CD4-positive, alpha-beta memory T cell (primary cell): ENCODE measurements at regions not wholly inside any gene's neighbourhood (a gene's known extent, or its start where the extent isn't known, plus 50 kb on each side); places are given as distances from the start of the nearest gene placed in this dataset.

Experiments used
- CTCF ChIA-PET: fragments of 350-600 bp; sonication (Branson Sonifier 250); formaldehyde crosslinking; loops from one replicate; lab custom pipeline; 2021; ENCODE audit warnings: inconsistent platforms; ENCODE audit not compliant: partially characterized antibody; lab: Charles Lee
- POLR2A ChIA-PET: fragments of 350-600 bp; sonication (Branson Sonifier 250); formaldehyde crosslinking; loops from one replicate; lab custom pipeline; 2021; ENCODE audit not compliant: partially characterized antibody; lab: Charles Lee
- DNase-seq, 5 donors: peaks; one replicate each; pipeline versions ENCODE4 v3.0.0 to v3.0.0-alpha.2; 2020 to 2022; ENCODE audit warnings: mixed read lengths in 1 of 5
- H3K27ac ChIP-seq: one replicate; pipeline ENCODE4 v1.7.0; 2013; ENCODE audit warnings: low read depth, low read length
- H3K27me3 ChIP-seq: 2 replicates; pipeline ENCODE4 v1.7.0; 2013; ENCODE audit warnings: mild to moderate bottlenecking, low read length, moderate library complexity; ENCODE audit not compliant: insufficient read depth
- H3K36me3 ChIP-seq: 2 replicates; pipeline ENCODE4 v1.7.0; 2013; ENCODE audit warnings: mild to moderate bottlenecking, low read length, moderate library complexity; ENCODE audit not compliant: insufficient read depth
- H3K4me1 ChIP-seq: 2 replicates; pipeline ENCODE4 v1.7.0; 2013; ENCODE audit warnings: mild to moderate bottlenecking, low read length, moderate library complexity; ENCODE audit not compliant: insufficient read depth
- H3K4me3 ChIP-seq, 2 donors: one replicate each; pipeline ENCODE4 v1.7.0; 2013; ENCODE audit warnings: low read length in 2 of 2, mild to moderate bottlenecking in 1 of 2
- H3K9me3 ChIP-seq, 2 donors: one replicate each; pipeline ENCODE4 v1.7.0; 2013; ENCODE audit warnings: low read length in 2 of 2, control low read depth in 1 of 2; ENCODE audit not compliant: control insufficient read depth in 1 of 2
- H3K27ac Mint-ChIP-seq, 7 donors: one replicate each; pipeline ENCODE4 v1.8.0; 2020 to 2021; ENCODE audit warnings: mixed read lengths in 7 of 7, mild to moderate bottlenecking in 6 of 7, inconsistent platforms in 3 of 7, moderate library complexity in 3 of 7
- H3K27me3 Mint-ChIP-seq, 2 donors: one replicate each; pipeline ENCODE4 v1.8.0; 2020 to 2021; ENCODE audit warnings: mixed read lengths in 2 of 2
- H3K36me3 Mint-ChIP-seq, 2 donors: one replicate each; pipeline ENCODE4 v1.8.0; 2020 to 2021; ENCODE audit warnings: mixed read lengths in 2 of 2, inconsistent platforms in 1 of 2, mild to moderate bottlenecking in 1 of 2
- H3K4me1 Mint-ChIP-seq, 4 donors: one replicate each; pipeline ENCODE4 v1.8.0; 2020 to 2021; ENCODE audit warnings: mixed read lengths in 4 of 4, mild to moderate bottlenecking in 1 of 4
- H3K4me3 Mint-ChIP-seq, 8 donors: one replicate each; pipeline ENCODE4 v1.8.0; 2020 to 2021; ENCODE audit warnings: mixed read lengths in 8 of 8, mild to moderate bottlenecking in 7 of 8, moderate library complexity in 6 of 8, inconsistent platforms in 3 of 8
- H3K9me3 Mint-ChIP-seq, 8 donors: one replicate each; pipeline ENCODE4 v1.8.0; 2020 to 2021; ENCODE audit warnings: mixed read lengths in 8 of 8, mild to moderate bottlenecking in 5 of 8, inconsistent platforms in 3 of 8, moderate library complexity in 1 of 8
- intact Hi-C: fragments of 100-400 bp; cut with micrococcal nuclease; formaldehyde crosslinking; loops from one replicate; pipeline ENCODE4 v1.15.1; 2023

DNA sequence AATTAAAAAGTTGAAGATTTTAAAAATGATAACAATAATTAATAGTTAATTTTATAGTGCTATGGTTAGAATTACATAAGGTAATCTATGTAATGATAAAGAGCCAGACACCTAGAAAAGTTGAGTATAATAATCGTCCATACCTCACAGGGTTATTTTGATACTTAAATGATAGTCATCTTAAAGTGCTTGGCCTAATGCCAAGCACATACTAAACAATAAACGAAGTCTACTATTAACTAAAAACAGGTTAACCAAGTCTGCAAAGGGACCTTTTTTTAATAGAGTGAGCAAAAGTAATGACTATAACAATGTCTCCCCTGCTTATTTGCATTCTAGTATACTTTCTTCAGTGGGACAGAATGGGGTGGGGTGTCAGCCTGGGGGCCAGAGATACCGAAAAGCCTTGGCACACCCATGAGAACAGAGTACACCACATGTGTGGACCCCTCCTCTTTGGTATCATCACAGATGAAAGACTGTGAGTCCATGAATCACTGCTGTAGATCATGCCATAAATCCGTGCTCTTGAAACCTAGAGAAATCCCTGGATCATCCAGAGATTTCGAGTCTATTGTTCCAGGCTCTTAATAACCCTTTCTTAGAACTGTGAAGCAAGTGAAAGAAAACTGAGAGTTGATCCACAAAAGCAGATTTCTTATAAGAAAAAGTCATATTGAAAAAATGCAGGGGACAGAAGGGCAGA lies 249.5 kb downstream of the PRELID2 start:
- Histone ChIP-seq H3K9me3 (no peaks in the 10 kb centered on the region), H3K4me3 (no peak overlapping the region), H3K4me1 (no peaks in the 10 kb centered on the region), H3K36me3 (no peaks in the 10 kb centered on the region), H3K27me3 (no peaks in the 10 kb centered on the region), H3K27ac (no peak overlapping the region)
- intact Hi-C loops = no loop called here
- H3K36me3 Mint-ChIP-seq = no peaks in the 10 kb centered on the region
- no peak for DNase-seq
- no peak overlapping the region for H3K4me3 Mint-ChIP-seq
- POLR2A ChIA-PET = no interaction called here
- peaks cover 0 to 16% (median 9%) of the 10 kb centered on the region in 8 donors for H3K9me3 Mint-ChIP-seq
- H3K27ac Mint-ChIP-seq = no peak overlapping the region
- peaks cover 0 to 3% of the 10 kb centered on the region in 2 donors for H3K27me3 Mint-ChIP-seq
- no peaks in the 10 kb centered on the region for H3K4me1 Mint-ChIP-seq
- CTCF ChIA-PET = no interaction called here

DNA sequence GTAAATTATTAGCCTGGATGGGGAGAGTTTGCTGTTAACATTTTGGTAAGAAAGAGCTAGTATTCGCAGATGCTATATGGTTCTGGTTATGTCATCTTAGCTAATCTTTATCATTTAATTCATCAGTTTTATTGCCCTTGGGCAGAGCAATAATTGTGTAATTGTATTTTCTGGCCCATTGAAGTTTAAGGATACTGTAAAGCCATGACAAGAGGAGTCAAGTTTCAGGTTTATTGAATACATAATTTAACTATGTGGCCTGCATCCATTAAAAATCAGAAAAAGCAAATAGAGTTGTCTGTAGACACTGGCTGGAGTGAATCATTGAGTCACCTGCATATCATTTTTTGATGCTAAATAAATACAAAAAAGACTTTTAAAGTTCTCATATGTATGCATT lies 255.8 kb downstream of the PRELID2 start:
- Mint-ChIP-seq H3K9me3 (peaks cover 14 to 55% (median 24%) of the 10 kb centered on the region in 8 donors), H3K4me1 (no peaks in the 10 kb centered on the region), H3K4me3 (no peak overlapping the region), H3K27me3 (peaks cover 0 to 3% of the 10 kb centered on the region in 2 donors), H3K36me3 (no peaks in the 10 kb centered on the region), H3K27ac (no peak overlapping the region)
- Histone ChIP-seq H3K4me1 (no peaks in the 10 kb centered on the region), H3K27ac (no peak overlapping the region), H3K4me3 (no peak overlapping the region), H3K27me3 (no peaks in the 10 kb centered on the region), H3K36me3 (no peaks in the 10 kb centered on the region), H3K9me3 (no peaks in the 10 kb centered on the region)
- DNase-seq = no peak
- intact Hi-C loops = no loop called here
- CTCF ChIA-PET = no interaction called here
- POLR2A ChIA-PET = no interaction called here

DNA sequence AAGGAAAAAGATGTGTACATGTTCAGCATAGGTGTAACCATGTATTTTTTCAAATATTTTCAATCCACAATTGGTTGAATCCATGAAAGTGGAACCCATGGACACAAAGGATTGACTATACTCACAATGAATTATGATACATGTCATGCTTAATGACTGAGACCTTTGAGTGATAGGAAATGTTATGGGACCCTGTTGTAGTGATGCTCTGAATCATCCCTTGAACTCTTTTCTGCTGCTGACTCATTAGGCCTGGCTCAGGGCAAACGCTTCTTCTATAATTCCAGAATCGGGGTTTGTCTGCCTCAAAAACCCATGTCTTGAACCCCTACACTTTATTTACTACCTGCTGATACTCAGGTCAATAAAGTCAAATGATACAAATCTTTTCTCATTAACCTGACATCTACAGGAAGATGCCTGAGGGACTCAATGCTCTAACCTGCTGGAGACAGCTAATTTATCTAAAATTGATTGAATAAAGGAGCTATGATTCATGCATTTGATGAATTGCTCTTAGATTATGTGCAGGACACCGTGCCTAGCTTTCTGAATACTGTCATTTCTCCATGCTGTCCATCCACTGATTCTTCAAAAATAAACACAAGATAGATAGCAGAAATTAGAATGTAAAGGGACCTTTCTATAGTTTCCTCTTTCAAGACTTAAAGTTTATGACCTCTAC lies 260.1 kb downstream of the PRELID2 start:
- no peaks in the 10 kb centered on the region for H3K4me1 ChIP-seq
- no peaks in the 10 kb centered on the region for H3K27me3 ChIP-seq
- no peak overlapping the region for H3K4me3 ChIP-seq
- no peaks in the 10 kb centered on the region for H3K36me3 ChIP-seq
- Mint-ChIP-seq H3K27me3 (no peaks in the 10 kb centered on the region), H3K4me3 (no peak overlapping the region), H3K27ac (no peak overlapping the region), H3K36me3 (no peaks in the 10 kb centered on the region), H3K4me1 (no peaks in the 10 kb centered on the region), H3K9me3 (peaks cover 6 to 53% (median 23%) of the 10 kb centered on the region in 8 donors)
- POLR2A ChIA-PET = no interaction called here
- intact Hi-C loops = no loop called here
- no peak overlapping the region for H3K27ac ChIP-seq
- no peaks in the 10 kb centered on the region for H3K9me3 ChIP-seq
- no peak for DNase-seq
- CTCF ChIA-PET = no interaction called here

DNA sequence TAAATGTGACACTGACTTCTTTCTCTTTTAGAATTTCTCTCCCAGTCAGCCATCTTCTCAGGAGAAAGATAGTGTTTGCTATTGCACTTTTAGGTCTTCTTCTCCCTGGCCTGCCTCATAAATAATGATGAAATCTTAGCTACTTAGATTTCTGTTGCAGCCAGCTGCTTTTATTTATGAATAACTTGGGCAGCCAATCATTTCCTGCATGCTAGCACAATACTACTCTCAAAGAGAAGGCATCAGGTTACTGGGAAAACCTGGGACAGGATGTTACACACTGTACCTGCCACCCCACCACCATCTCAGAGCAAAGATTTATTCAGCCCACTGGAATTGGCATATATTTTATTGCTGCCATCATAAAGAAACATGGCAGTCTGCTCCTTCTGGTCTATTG lies 266.6 kb downstream of the PRELID2 start:
- Mint-ChIP-seq H3K4me3 (no peak overlapping the region), H3K9me3 (peaks cover 0 to 21% (median 8%) of the 10 kb centered on the region in 8 donors), H3K27ac (no peak overlapping the region), H3K27me3 (no peaks in the 10 kb centered on the region), H3K4me1 (no peaks in the 10 kb centered on the region), H3K36me3 (no peaks in the 10 kb centered on the region)
- Histone ChIP-seq H3K27me3 (no peaks in the 10 kb centered on the region), H3K4me1 (no peaks in the 10 kb centered on the region), H3K4me3 (no peak overlapping the region), H3K27ac (no peak overlapping the region), H3K9me3 (no peaks in the 10 kb centered on the region), H3K36me3 (no peaks in the 10 kb centered on the region)
- intact Hi-C loops = no loop called here
- no peak for DNase-seq
- POLR2A ChIA-PET = no interaction called here
- CTCF ChIA-PET = no interaction called here

DNA sequence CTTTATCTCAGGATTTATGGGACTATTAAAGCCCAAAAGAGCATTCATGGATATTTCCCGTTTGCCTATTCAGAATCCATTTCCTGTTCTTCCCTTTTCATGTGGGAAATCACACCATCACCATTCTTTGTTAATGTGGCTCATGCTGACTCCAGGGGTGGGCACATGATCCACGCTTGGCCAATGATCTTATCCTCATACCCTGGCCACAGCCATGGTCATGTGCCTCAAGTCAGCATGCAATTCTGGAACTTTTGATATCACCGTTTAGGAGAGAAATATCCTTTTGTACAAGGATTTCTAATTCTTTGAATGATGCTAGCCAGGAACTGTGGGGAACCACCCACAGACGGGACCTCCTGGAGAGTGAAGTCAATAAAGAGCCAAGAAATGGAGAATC lies 272.2 kb downstream of the PRELID2 start:
- H3K9me3 ChIP-seq = no peaks in the 10 kb centered on the region
- H3K27me3 Mint-ChIP-seq = no peaks in the 10 kb centered on the region
- no peaks in the 10 kb centered on the region for H3K4me1 Mint-ChIP-seq
- intact Hi-C loops = no loop called here
- CTCF ChIA-PET = no interaction called here
- peaks cover 0 to 16% (median 6%) of the 10 kb centered on the region in 8 donors for H3K9me3 Mint-ChIP-seq
- no peaks in the 10 kb centered on the region for H3K36me3 ChIP-seq
- no peak overlapping the region for H3K4me3 Mint-ChIP-seq
- H3K36me3 Mint-ChIP-seq = no peaks in the 10 kb centered on the region
- H3K27ac ChIP-seq = no peak overlapping the region
- no peak overlapping the region for H3K27ac Mint-ChIP-seq
- no peak for DNase-seq
- H3K27me3 ChIP-seq = no peaks in the 10 kb centered on the region
- no peak overlapping the region for H3K4me3 ChIP-seq
- POLR2A ChIA-PET = no interaction called here
- no peaks in the 10 kb centered on the region for H3K4me1 ChIP-seq

DNA sequence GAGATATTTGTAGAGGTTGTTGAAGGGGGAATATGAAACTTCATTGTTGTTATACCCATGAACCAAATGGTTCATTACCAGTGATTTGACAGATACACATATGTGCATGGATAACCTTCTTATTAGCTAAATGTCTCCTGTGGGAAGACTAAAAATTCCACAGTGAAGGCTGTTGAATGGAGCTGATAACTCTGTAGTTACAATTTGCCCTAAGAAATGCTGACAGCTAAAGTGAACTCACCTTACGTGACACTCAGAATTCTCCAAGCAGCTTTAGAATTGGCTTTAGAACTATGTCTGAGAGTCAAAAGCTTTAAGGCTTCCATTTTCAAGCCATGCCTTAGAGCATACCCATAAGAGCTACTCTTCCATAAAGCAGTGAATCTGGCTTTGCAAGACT lies 276.9 kb downstream of the PRELID2 start:
- POLR2A ChIA-PET = no interaction called here
- Mint-ChIP-seq H3K27ac (no peak overlapping the region), H3K27me3 (no peaks in the 10 kb centered on the region), H3K36me3 (no peaks in the 10 kb centered on the region), H3K9me3 (peaks cover 0 to 16% (median 4%) of the 10 kb centered on the region in 8 donors), H3K4me3 (no peak overlapping the region), H3K4me1 (no peaks in the 10 kb centered on the region)
- Histone ChIP-seq H3K27me3 (no peaks in the 10 kb centered on the region), H3K4me3 (no peak overlapping the region), H3K36me3 (no peaks in the 10 kb centered on the region), H3K27ac (no peak overlapping the region), H3K9me3 (no peaks in the 10 kb centered on the region), H3K4me1 (no peaks in the 10 kb centered on the region)
- no peak for DNase-seq
- intact Hi-C loops = no loop called here
- CTCF ChIA-PET = no interaction called here

DNA sequence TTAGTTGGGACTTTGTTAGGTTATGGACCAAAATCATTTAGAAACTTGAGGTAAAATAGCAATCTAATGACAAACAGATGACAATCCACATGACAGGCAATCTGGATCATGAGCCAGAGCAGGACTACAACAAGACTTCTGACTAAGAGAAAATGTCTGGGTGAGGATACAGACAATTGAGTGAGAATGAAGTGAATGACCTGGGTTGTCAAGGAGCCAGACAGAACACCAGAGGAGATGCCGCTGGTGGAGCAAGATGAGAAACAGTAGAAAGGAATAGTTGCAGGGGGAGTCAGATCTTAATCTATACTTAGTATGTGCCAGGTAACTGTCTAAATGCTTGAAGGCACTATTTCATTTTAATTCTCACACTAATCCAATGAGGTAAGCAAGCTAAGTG lies 277.8 kb downstream of the PRELID2 start:
- POLR2A ChIA-PET = no interaction called here
- Histone ChIP-seq H3K9me3 (no peaks in the 10 kb centered on the region), H3K27ac (no peak overlapping the region), H3K27me3 (no peaks in the 10 kb centered on the region), H3K36me3 (no peaks in the 10 kb centered on the region), H3K4me1 (no peaks in the 10 kb centered on the region), H3K4me3 (no peak overlapping the region)
- H3K36me3 Mint-ChIP-seq = no peaks in the 10 kb centered on the region
- intact Hi-C loops = no loop called here
- H3K27ac Mint-ChIP-seq = no peak overlapping the region
- H3K9me3 Mint-ChIP-seq = peaks cover 0 to 13% (median 4%) of the 10 kb centered on the region in 8 donors
- DNase-seq = no peak
- H3K4me1 Mint-ChIP-seq = no peaks in the 10 kb centered on the region
- CTCF ChIA-PET = no interaction called here
- no peaks in the 10 kb centered on the region for H3K27me3 Mint-ChIP-seq
- H3K4me3 Mint-ChIP-seq = no peak overlapping the region
